ENCODE measurements at regions not wholly inside any gene's neighbourhood (a gene's known extent, or its start where the extent isn't known, plus 50 kb on each side); places are given as distances from the start of the nearest gene placed in this dataset.
"Not testable (repeated sequence)": the region's sequence is repeated elsewhere in the genome, so short reads cannot be mapped to it uniquely, and the experiment has no call there.

DNA sequence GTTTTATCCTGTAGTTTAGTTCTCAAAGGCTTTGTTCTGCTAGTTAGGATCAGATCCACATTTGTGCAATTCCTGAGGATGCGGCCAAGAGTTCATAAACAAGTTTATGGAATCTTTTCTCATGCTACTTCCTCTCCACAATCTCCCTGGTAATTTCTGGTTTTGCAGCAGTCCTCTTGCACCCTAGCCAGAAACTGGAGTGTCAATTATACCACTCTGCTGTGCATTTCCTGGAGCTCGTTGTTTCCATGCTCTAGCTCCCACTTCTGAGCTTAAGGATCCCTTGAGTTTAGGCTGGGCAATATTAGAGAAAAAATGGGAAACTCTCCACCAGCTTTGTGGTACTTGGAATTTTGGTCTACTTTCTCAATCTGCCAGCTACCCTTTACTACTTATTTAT is 474.7 kb downstream of the DIRAS2 start:
- TF ChIP-seq, protein P1, sequence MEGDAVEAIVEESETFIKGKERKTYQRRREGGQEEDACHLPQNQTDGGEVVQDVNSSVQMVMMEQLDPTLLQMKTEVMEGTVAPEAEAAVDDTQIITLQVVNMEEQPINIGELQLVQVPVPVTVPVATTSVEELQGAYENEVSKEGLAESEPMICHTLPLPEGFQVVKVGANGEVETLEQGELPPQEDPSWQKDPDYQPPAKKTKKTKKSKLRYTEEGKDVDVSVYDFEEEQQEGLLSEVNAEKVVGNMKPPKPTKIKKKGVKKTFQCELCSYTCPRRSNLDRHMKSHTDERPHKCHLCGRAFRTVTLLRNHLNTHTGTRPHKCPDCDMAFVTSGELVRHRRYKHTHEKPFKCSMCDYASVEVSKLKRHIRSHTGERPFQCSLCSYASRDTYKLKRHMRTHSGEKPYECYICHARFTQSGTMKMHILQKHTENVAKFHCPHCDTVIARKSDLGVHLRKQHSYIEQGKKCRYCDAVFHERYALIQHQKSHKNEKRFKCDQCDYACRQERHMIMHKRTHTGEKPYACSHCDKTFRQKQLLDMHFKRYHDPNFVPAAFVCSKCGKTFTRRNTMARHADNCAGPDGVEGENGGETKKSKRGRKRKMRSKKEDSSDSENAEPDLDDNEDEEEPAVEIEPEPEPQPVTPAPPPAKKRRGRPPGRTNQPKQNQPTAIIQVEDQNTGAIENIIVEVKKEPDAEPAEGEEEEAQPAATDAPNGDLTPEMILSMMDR (IDR thresholded peaks at IDR 0.05; ENCODE audit: extremely low read depth, low read depth, low read length): no peak
- Histone ChIP-seq H3K27ac (ENCODE audit: low read depth, low read length) (no peak overlapping the region), H3K27me3 (ENCODE audit: insufficient read depth, low read length) (no peaks in the 10 kb centered on the region), H3K4me1 (ENCODE audit: insufficient read depth, low read length) (no peaks in the 10 kb centered on the region), H3K4me3 (ENCODE audit: insufficient read depth, low read length) (no peak overlapping the region), H3K36me3 (ENCODE audit: insufficient read depth, low read length) (no peaks in the 10 kb centered on the region), H4K20me1 (ENCODE audit: insufficient read depth, low read length) (no peaks in the 10 kb centered on the region), H3K9me3 (ENCODE audit: low read depth, low read length) (peaks cover 5% of the 10 kb centered on the region), H3K4me2 (ENCODE audit: insufficient read depth, low read length) (no peak overlapping the region), H2AFZ (ENCODE audit: low read length) (no peak overlapping the region), H3K79me2 (ENCODE audit: insufficient read depth, low read length) (no peaks in the 10 kb centered on the region)
- DNase-seq (ENCODE audit: insufficient read length, low spot score, missing footprints): no peak

DNA sequence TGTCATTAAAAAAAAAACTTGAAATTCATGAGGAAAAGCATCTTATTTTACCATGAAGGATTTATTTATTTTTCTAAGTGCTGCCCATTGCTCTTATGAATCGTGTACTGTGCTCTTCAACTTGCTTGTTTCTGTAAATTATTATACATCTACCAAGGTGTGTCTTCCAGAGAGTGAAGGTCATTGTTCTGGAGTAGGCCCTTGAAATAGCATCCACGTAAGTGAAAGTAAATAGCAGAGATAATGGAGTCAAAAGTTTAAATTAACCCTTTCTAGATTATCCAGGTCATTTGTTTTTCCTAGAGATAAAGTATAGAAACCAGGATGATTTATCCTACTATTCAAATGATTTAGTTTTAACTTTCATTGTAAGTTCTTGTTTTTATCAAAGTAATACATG is 473.1 kb downstream of the DIRAS2 start:
- no peak overlapping the region for H3K4me2 ChIP-seq (ENCODE audit: insufficient read depth, low read length)
- TF ChIP-seq, protein P1 (IDR thresholded peaks at IDR 0.05; ENCODE audit: extremely low read depth, low read depth, low read length): no peak
- H3K27me3 ChIP-seq (ENCODE audit: insufficient read depth, low read length): no peaks in the 10 kb centered on the region
- peaks cover 5% of the 10 kb centered on the region for H3K9me3 ChIP-seq (ENCODE audit: low read depth, low read length)
- H3K79me2 ChIP-seq (ENCODE audit: insufficient read depth, low read length): no peaks in the 10 kb centered on the region
- H2AFZ ChIP-seq (ENCODE audit: low read length): no peak overlapping the region
- H3K4me1 ChIP-seq (ENCODE audit: insufficient read depth, low read length): no peaks in the 10 kb centered on the region
- no peaks in the 10 kb centered on the region for H4K20me1 ChIP-seq (ENCODE audit: insufficient read depth, low read length)
- no peak for DNase-seq (ENCODE audit: insufficient read length, low spot score, missing footprints)
- H3K4me3 ChIP-seq (ENCODE audit: insufficient read depth, low read length): no peak overlapping the region
- no peak overlapping the region for H3K27ac ChIP-seq (ENCODE audit: low read depth, low read length)
- H3K36me3 ChIP-seq (ENCODE audit: insufficient read depth, low read length): no peaks in the 10 kb centered on the region

DNA sequence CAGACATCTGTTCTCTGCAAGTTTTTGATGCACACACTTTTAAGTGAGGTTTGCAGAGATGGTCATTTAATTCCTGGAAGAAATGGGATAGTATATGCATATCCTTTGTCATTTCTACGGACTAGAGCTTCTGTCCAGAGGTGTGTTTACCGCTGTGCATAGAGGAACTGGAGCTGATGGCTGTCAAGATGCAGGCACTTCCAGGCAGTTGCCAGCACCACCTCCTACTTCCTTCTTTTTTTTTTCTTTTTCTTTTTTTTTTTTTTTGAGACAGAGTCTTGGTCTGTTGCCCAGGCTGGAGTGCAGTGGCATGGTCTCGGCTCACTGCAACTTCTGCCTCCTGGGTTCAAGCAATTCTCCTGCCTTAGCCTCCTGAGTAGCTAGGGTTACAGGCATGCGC is 468.7 kb downstream of the DIRAS2 start:
- not testable (repeated sequence) for H3K27me3 ChIP-seq (ENCODE audit: insufficient read depth, low read length); H3K27ac ChIP-seq (ENCODE audit: low read depth, low read length); H4K20me1 ChIP-seq (ENCODE audit: insufficient read depth, low read length); H3K4me1 ChIP-seq (ENCODE audit: insufficient read depth, low read length); H2AFZ ChIP-seq (ENCODE audit: low read length); H3K4me3 ChIP-seq (ENCODE audit: insufficient read depth, low read length); H3K4me2 ChIP-seq (ENCODE audit: insufficient read depth, low read length); H3K9me3 ChIP-seq (ENCODE audit: low read depth, low read length); H3K79me2 ChIP-seq (ENCODE audit: insufficient read depth, low read length); H3K36me3 ChIP-seq (ENCODE audit: insufficient read depth, low read length); DNase-seq (ENCODE audit: insufficient read length, low spot score, missing footprints)

DNA sequence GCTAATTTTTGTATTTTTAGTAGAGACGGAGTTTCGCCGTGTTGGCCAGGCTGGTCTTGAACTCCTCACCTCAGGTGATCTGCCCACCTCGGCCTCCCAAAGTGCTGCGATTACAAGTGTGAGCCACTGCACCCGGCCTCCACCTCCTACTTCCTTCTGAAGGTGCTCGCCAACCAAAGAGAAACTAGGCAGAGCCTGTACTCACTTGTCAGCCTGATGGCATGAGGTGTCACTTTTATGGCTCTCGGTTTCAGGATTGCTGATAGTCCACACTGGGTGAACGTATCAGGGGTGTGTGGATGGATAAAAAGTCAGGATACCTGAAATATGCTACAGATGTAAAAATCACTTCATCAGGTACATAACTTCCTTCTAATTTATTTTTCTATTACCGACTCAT is 468.3 kb downstream of the DIRAS2 start:
- not testable (repeated sequence) for H4K20me1 ChIP-seq (ENCODE audit: insufficient read depth, low read length); H3K4me1 ChIP-seq (ENCODE audit: insufficient read depth, low read length); H2AFZ ChIP-seq (ENCODE audit: low read length); H3K27ac ChIP-seq (ENCODE audit: low read depth, low read length); DNase-seq (ENCODE audit: insufficient read length, low spot score, missing footprints); H3K79me2 ChIP-seq (ENCODE audit: insufficient read depth, low read length); H3K36me3 ChIP-seq (ENCODE audit: insufficient read depth, low read length); H3K27me3 ChIP-seq (ENCODE audit: insufficient read depth, low read length); H3K4me3 ChIP-seq (ENCODE audit: insufficient read depth, low read length); H3K4me2 ChIP-seq (ENCODE audit: insufficient read depth, low read length); H3K9me3 ChIP-seq (ENCODE audit: low read depth, low read length)

DNA sequence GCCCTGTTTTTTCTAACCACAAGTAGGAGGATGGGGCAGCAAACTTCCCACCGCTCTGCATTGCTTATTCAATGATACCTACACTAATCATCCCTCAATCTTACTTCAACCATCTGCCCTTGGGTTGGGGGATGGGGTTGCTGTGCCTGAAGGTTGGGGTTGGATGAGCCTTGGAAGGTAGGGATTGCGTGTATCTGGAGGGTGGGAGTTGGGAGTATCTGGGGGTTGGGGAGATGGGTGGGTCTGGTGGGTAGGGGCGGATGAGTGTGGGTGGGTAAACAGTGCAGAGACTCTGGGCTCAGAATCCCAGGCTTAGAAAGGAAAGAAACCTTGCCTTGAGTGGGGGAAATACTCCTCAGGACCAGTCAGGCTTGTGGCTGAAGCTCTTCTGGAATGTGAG is 467.4 kb downstream of the DIRAS2 start:
- no peak for DNase-seq (ENCODE audit: insufficient read length, low spot score, missing footprints)
- no peak overlapping the region for H3K4me2 ChIP-seq (ENCODE audit: insufficient read depth, low read length)
- no peaks in the 10 kb centered on the region for H3K4me1 ChIP-seq (ENCODE audit: insufficient read depth, low read length)
- no peak overlapping the region for H2AFZ ChIP-seq (ENCODE audit: low read length)
- H3K27me3 ChIP-seq (ENCODE audit: insufficient read depth, low read length): no peaks in the 10 kb centered on the region
- TF ChIP-seq, protein P1 (IDR thresholded peaks at IDR 0.05; ENCODE audit: extremely low read depth, low read depth, low read length): no peak
- peaks cover 5% of the 10 kb centered on the region for H3K9me3 ChIP-seq (ENCODE audit: low read depth, low read length)
- H3K27ac ChIP-seq (ENCODE audit: low read depth, low read length): no peak overlapping the region
- no peaks in the 10 kb centered on the region for H3K79me2 ChIP-seq (ENCODE audit: insufficient read depth, low read length)
- H4K20me1 ChIP-seq (ENCODE audit: insufficient read depth, low read length): no peaks in the 10 kb centered on the region
- H3K4me3 ChIP-seq (ENCODE audit: insufficient read depth, low read length): no peak overlapping the region
- H3K36me3 ChIP-seq (ENCODE audit: insufficient read depth, low read length): no peaks in the 10 kb centered on the region
